Body of pancreas (tissue), 4 donors: ENCODE measurements at regions not wholly inside any gene's neighbourhood (a gene's known extent, or its start where the extent isn't known, plus 50 kb on each side); places are given as distances from the start of the nearest gene placed in this dataset.

Source experiments
- ATAC-seq: fragments of 150-250 bp; one replicate; pipeline ENCODE4 v1.9.1; 2016
- DNase-seq, 4 donors: peaks; one replicate each; pipeline ENCODE4 v3.0.0-alpha.2; 2019
- H3K27ac ChIP-seq, 4 donors: fragments of 200-600 bp; sonication (generic); 1 replicate in 3 of 4; 2 replicates in 1 of 4; pipeline versions ENCODE4 v1.5.1 to v1.6.1; 2016 to 2019; ENCODE audit warnings: mild to moderate bottlenecking in 1 of 4, mixed read lengths in 1 of 4, moderate library complexity in 1 of 4
- H3K27me3 ChIP-seq, 2 donors: fragments of 200-600 bp; sonication (generic); one replicate each; pipeline ENCODE4 v1.6.0; 2016; ENCODE audit warnings: mild to moderate bottlenecking in 1 of 2
- H3K36me3 ChIP-seq, 2 donors: fragments of 200-600 bp; sonication (generic); replicated peaks in 1 of 2; 2 replicates each; pipeline ENCODE4 v1.5.1; 2016; ENCODE audit warnings: low read depth in 2 of 2; ENCODE audit not compliant: insufficient read depth in 1 of 2
- H3K4me1 ChIP-seq: fragments of 200-600 bp; sonication (generic); one replicate; pipeline ENCODE4 v1.6.0; 2016
- H3K4me3 ChIP-seq, 2 donors: fragments of 200-600 bp; sonication (generic); 1 replicate in 1 of 2; 2 replicates in 1 of 2; pipeline ENCODE4 v1.5.1; 2016 to 2019
- H3K9me3 ChIP-seq, 3 donors: fragments of 200-600 bp; sonication (generic); 1 replicate in 2 of 3; 2 replicates in 1 of 3; pipeline ENCODE4 v1.5.1; 2016
- CTCF ChIP-seq, 7 experiments: fragments of 450-650 bp in 4 of 7; fragments of 200-600 bp in 3 of 7; sonication (generic) in 3 of 7; IDR thresholded peaks; one replicate each; pipeline ENCODE4 v1.5.1; 2016 to 2019; ENCODE audit warnings: antibody characterized with exemption in 7 of 7
- POLR2A ChIP-seq, 3 donors: fragments of 450-650 bp; IDR thresholded peaks; one replicate each; pipeline ENCODE4 v1.6.1; 2016; ENCODE audit warnings: antibody characterized with exemption in 3 of 3, mild to moderate bottlenecking in 2 of 3
- WGBS, 2 donors: methylation state at CpG; one replicate each; pipeline ENCODE4 v1.1.5; 2017; 5-methylcytosine and 5-hydroxymethylcytosine counted together
- intact Hi-C: fragments of 100-400 bp; cut with DNase I; formaldehyde crosslinking; loops from one replicate; pipeline ENCODE4 v1.15.1; 2023

GRCh38 chr3:135325726-135326235 is 530.7 kb downstream of the EPHB1 start:
- intact Hi-C loops: no loop called here
- H3K27ac ChIP-seq: no peak overlapping the region
- no peak overlapping the region for H3K4me3 ChIP-seq
- H3K36me3 ChIP-seq: no peaks in the 10 kb centered on the region
- TF ChIP-seq POLR2A (IDR thresholded peaks at IDR 0.05) (no peak), CTCF (IDR thresholded peaks at IDR 0.05) (no peak)
- H3K9me3 ChIP-seq: no peaks in the 10 kb centered on the region
- peak in 1 of 4 donors; percentile 7 for DNase-seq
- no peak for ATAC-seq
- no peaks in the 10 kb centered on the region for H3K4me1 ChIP-seq
- H3K27me3 ChIP-seq: no peaks in the 10 kb centered on the region
- WGBS, 2 donors: 50 to 61% methylated on average over 6 of the region's 6 CpGs

- DNase-seq: no peak
- no peak overlapping the region for H3K4me3 ChIP-seq
- H3K9me3 ChIP-seq: no peaks in the 10 kb centered on the region
- H3K27ac ChIP-seq: no peak overlapping the region
- TF ChIP-seq CTCF (IDR thresholded peaks at IDR 0.05) (no peak), POLR2A (IDR thresholded peaks at IDR 0.05) (no peak)
- no peaks in the 10 kb centered on the region for H3K36me3 ChIP-seq
- no peaks in the 10 kb centered on the region for H3K4me1 ChIP-seq
- intact Hi-C loops: no loop called here
- ATAC-seq: no peak
- 79 to 92% methylated on average over 1 of the region's 1 CpG for WGBS, 2 donors
- no peaks in the 10 kb centered on the region for H3K27me3 ChIP-seq
Measured at GRCh38 chr3:135326851-135327250, 531.8 kb downstream of the EPHB1 start.

GRCh38 chr3:135328036-135328435 is 533.0 kb downstream of the EPHB1 start:
- 49 to 65% methylated on average over 5 of the region's 5 CpGs for WGBS, 2 donors

GRCh38 chr3:135329479-135329878 is 534.4 kb downstream of the EPHB1 start:
- Histone ChIP-seq H3K36me3 (no peaks in the 10 kb centered on the region), H3K27me3 (no peaks in the 10 kb centered on the region), H3K9me3 (no peaks in the 10 kb centered on the region), H3K27ac (no peak overlapping the region), H3K4me1 (no peaks in the 10 kb centered on the region), H3K4me3 (no peak overlapping the region)
- intact Hi-C loops: no loop called here
- TF ChIP-seq CTCF (IDR thresholded peaks at IDR 0.05) (no peak), POLR2A (IDR thresholded peaks at IDR 0.05) (no peak)
- peak in 2 of 4 donors; percentile 6 to 13 for DNase-seq
- no peak for ATAC-seq
- WGBS, 2 donors: 13 to 29% methylated on average over 2 of the region's 2 CpGs

More at GRCh38 chr3:135328036-135328435, 533.0 kb downstream of the EPHB1 start:
- DNase-seq (no peak), ATAC-seq (no peak)
- H3K27me3 ChIP-seq: no peaks in the 10 kb centered on the region
- H3K4me3 ChIP-seq: no peak overlapping the region
- intact Hi-C loops: no loop called here
- no peaks in the 10 kb centered on the region for H3K9me3 ChIP-seq
- H3K27ac ChIP-seq: no peak overlapping the region
- no peaks in the 10 kb centered on the region for H3K4me1 ChIP-seq
- TF ChIP-seq CTCF (IDR thresholded peaks at IDR 0.05): no peak
- TF ChIP-seq POLR2A (IDR thresholded peaks at IDR 0.05): no peak
- H3K36me3 ChIP-seq: no peaks in the 10 kb centered on the region

- no peak for DNase-seq
- Histone ChIP-seq H3K9me3 (no peaks in the 10 kb centered on the region), H3K27me3 (no peaks in the 10 kb centered on the region), H3K27ac (no peak overlapping the region), H3K36me3 (no peaks in the 10 kb centered on the region), H3K4me1 (no peaks in the 10 kb centered on the region), H3K4me3 (no peak overlapping the region)
- no peak for TF ChIP-seq CTCF (IDR thresholded peaks at IDR 0.05)
- no peak for TF ChIP-seq POLR2A (IDR thresholded peaks at IDR 0.05)
- ATAC-seq: no peak
- intact Hi-C loops: no loop called here
- 10 to 71% methylated on average over 1 of the region's 1 CpG for WGBS, 2 donors
Measured at GRCh38 chr3:135337192-135337591, 542.1 kb downstream of the EPHB1 start.
